Stimulated activated CD8-positive, alpha-beta memory T cell treated with anti-CD3 and anti-CD28 coated beads, Interleukin-15, amount 100 ng/mL, for 4 hours (primary cell): ENCODE measurements at regions not wholly inside any gene's neighbourhood (a gene's known extent, or its start where the extent isn't known, plus 50 kb on each side); places are given as distances from the start of the nearest gene placed in this dataset.

Experiments
- DNase-seq, 2 donors: peaks; one replicate each; pipeline ENCODE4 v3.0.0-alpha.2; 2020; ENCODE audit warnings: low read depth in 2 of 2

- no peak for DNase-seq
These were observed 189.7 kb upstream of the GDNF start for GRCh38 chr5:38029397-38030065.

GRCh38 chr5:38023799-38024198 lies 184.0 kb upstream of the GDNF start:
- no peak for DNase-seq

GRCh38 chr5:38023371-38023770 lies 183.5 kb upstream of the GDNF start:
- DNase-seq, result no peak

GRCh38 chr5:38022631-38023030 lies 182.8 kb upstream of the GDNF start:
- no peak for DNase-seq

GRCh38 chr5:38018016-38018415 lies 178.2 kb upstream of the GDNF start:
- no peak for DNase-seq

- no peak for DNase-seq
These were observed 173.3 kb upstream of the GDNF start for GRCh38 chr5:38013107-38013506.

- no peak for DNase-seq
These were observed 171.9 kb upstream of the GDNF start for GRCh38 chr5:38011668-38012188.

GRCh38 chr5:38009749-38010358 lies 170.0 kb upstream of the GDNF start:
- no peak for DNase-seq

- no peak for DNase-seq
These were observed 168.4 kb upstream of the GDNF start for GRCh38 chr5:38008198-38008597.

GRCh38 chr5:37999593-37999992 lies 159.8 kb upstream of the GDNF start:
- no peak for DNase-seq

GRCh38 chr5:37996918-37997317 lies 157.1 kb upstream of the GDNF start:
- no peak for DNase-seq

- no peak for DNase-seq
These were observed 154.9 kb upstream of the GDNF start for GRCh38 chr5:37994729-37995128.

GRCh38 chr5:37991301-37992299 lies 151.8 kb upstream of the GDNF start:
- no peak for DNase-seq

- DNase-seq, result no peak
These were observed 150.0 kb upstream of the GDNF start for GRCh38 chr5:37989884-37990283.

GRCh38 chr5:37988454-37989046 lies 148.7 kb upstream of the GDNF start:
- DNase-seq, result no peak

- no peak for DNase-seq
These were observed 144.5 kb upstream of the GDNF start for GRCh38 chr5:37984300-37984699.

GRCh38 chr5:37983463-37983862 lies 143.6 kb upstream of the GDNF start:
- DNase-seq, result no peak

- no peak for DNase-seq
These were observed 139.7 kb upstream of the GDNF start for GRCh38 chr5:37979559-37979958.

- DNase-seq, result no peak
These were observed 135.7 kb upstream of the GDNF start for GRCh38 chr5:37975531-37975930.

GRCh38 chr5:37971483-37972024 lies 131.7 kb upstream of the GDNF start:
- no peak for DNase-seq

- DNase-seq, result no peak
These were observed 127.0 kb upstream of the GDNF start for GRCh38 chr5:37966871-37967270.

GRCh38 chr5:37966291-37966690 lies 126.5 kb upstream of the GDNF start:
- no peak for DNase-seq
